GM12878 (cell line): ENCODE measurements at regions not wholly inside any gene's neighbourhood (a gene's known extent, or its start where the extent isn't known, plus 50 kb on each side); places are given as distances from the start of the nearest gene placed in this dataset.

Source experiments
- ATAC-seq: fragments of 200-7000 bp; cut with Tn5 transposase; 3 replicates; pipeline ENCODE4 v1.9.1; 2020; ENCODE audit warnings: mild to moderate bottlenecking, moderate library complexity
- BruUV-seq: library from RNA; stranded (reverse); fragments of 400-500 nt; replicated peaks from 2 replicates; lab custom pipeline; 2021; lab: Mats Ljungman, UMichigan
- CTCF ChIA-PET: fragments of 300-600 bp; sonication (Branson Sonifier 250); formaldehyde crosslinking; extraction: SDS; loops from one replicate; lab custom pipeline; 2021; ENCODE audit warnings: inconsistent platforms; lab: Yijun Ruan, JAX
- POLR2A ChIA-PET: fragments of 350-600 bp; formaldehyde crosslinking; extraction: SDS; loops from one replicate; lab custom pipeline; 2021; ENCODE audit warnings: inconsistent platforms; lab: Charles Lee
- RAD21 ChIA-PET: fragments of 300-600 bp; sonication (Branson Sonifier 250); formaldehyde crosslinking; loops from one replicate; lab custom pipeline; 2023; ENCODE audit warnings: antibody characterized with exemption; ENCODE audit not compliant: unreplicated experiment; lab: Charles Lee
- SMC1A ChIA-PET: fragments of 300-600 bp; sonication (Branson Sonifier 250); formaldehyde crosslinking; loops from one replicate; lab custom pipeline; 2023; ENCODE audit not compliant: unreplicated experiment, uncharacterized antibody; lab: Charles Lee
- DNase-seq: peaks from one replicate; pipeline ENCODE4 v3.0.0-alpha.2; 2011; ENCODE audit warnings: low read depth, low spot score
- FAIRE-seq: peaks from 3 replicates; lab custom pipeline; 2011; peaks lifted over from hg19 to GRCh38; lab: Jason Lieb, UNC
- H2AFZ ChIP-seq: 2 replicates; pipeline ENCODE4 v1.6.0; 2011; ENCODE audit warnings: low read depth, low read length, control low read depth; ENCODE audit not compliant: control insufficient read depth
- H3K27ac ChIP-seq: 2 replicates; pipeline ENCODE4 v1.5.1; 2011; ENCODE audit warnings: control low read depth; ENCODE audit not compliant: control insufficient read depth, insufficient read depth
- H3K27me3 ChIP-seq, 2 experiments: replicated peaks in 1 of 2; 2 replicates each; pipeline versions ENCODE4 v1.6.0 to v1.6.1; 2011; ENCODE audit warnings: low read length in 1 of 2; ENCODE audit not compliant: control insufficient read depth in 2 of 2, insufficient read depth in 2 of 2
- H3K36me3 ChIP-seq, 2 experiments: 2 replicates each; pipeline ENCODE4 v1.5.1; 2011; ENCODE audit warnings: low read length in 1 of 2; ENCODE audit not compliant: control insufficient read depth in 2 of 2, insufficient read depth in 2 of 2
- H3K4me1 ChIP-seq: 2 replicates; pipeline ENCODE4 v1.6.1; 2011; ENCODE audit warnings: mild to moderate bottlenecking, low read length, moderate library complexity, mixed read lengths; ENCODE audit not compliant: control insufficient read depth, insufficient read depth
- H3K4me2 ChIP-seq: 2 replicates; pipeline ENCODE4 v1.6.0; 2011; ENCODE audit warnings: control low read depth; ENCODE audit not compliant: control insufficient read depth, insufficient read depth
- H3K4me3 ChIP-seq: fragments of 200-600 bp; sonication (generic); 2 replicates; pipeline ENCODE4 v1.5.1; 2016
- H3K79me2 ChIP-seq: 2 replicates; pipeline ENCODE4 v1.6.0; 2011; ENCODE audit warnings: low read length; ENCODE audit not compliant: control insufficient read depth, insufficient read depth
- H3K9ac ChIP-seq: 2 replicates; pipeline ENCODE4 v1.8.0; 2011; ENCODE audit warnings: low read length, control low read depth, mixed read lengths; ENCODE audit not compliant: control insufficient read depth, insufficient read depth
- H3K9me3 ChIP-seq: replicated peaks from 3 replicates; pipeline ENCODE4 v1.5.1; 2011; ENCODE audit warnings: mild to moderate bottlenecking, low read length; ENCODE audit not compliant: control insufficient read depth, insufficient read depth
- H4K20me1 ChIP-seq: 2 replicates; pipeline ENCODE4 v1.6.0; 2011; ENCODE audit not compliant: control insufficient read depth, insufficient read depth
- BMI1 ChIP-seq: fragments of 450-650 bp; IDR thresholded peaks from 2 replicates; pipeline ENCODE4 v1.6.1; 2016; ENCODE audit warnings: mild to moderate bottlenecking, moderate library complexity, borderline replicate concordance
- CBFB ChIP-seq: IDR thresholded peaks from 2 replicates; pipeline ENCODE4 v1.6.1; 2016; ENCODE audit warnings: antibody characterized with exemption, low read depth
- CHD2 ChIP-seq: IDR thresholded peaks from 2 replicates; pipeline ENCODE4 v1.6.1; 2011; ENCODE audit warnings: low read depth, low read length, improper control_type of control experiment, borderline replicate concordance
- CREB1 ChIP-seq: IDR thresholded peaks from 2 replicates; pipeline ENCODE4 v1.6.1; 2012; ENCODE audit warnings: low read depth, mild to moderate bottlenecking, inconsistent platforms
- MTA3 ChIP-seq: IDR thresholded peaks from 2 replicates; pipeline ENCODE4 v1.6.1; 2012; ENCODE audit warnings: low read length, inconsistent platforms, borderline replicate concordance
- PAX5 ChIP-seq: IDR thresholded peaks from 2 replicates; pipeline ENCODE4 v1.6.1; 2011; ENCODE audit warnings: low read depth, low read length, borderline replicate concordance
- RAD21 ChIP-seq: IDR thresholded peaks from 2 replicates; pipeline ENCODE4 v1.6.1; 2011; ENCODE audit warnings: mild to moderate bottlenecking, low read depth, low read length, moderate library complexity; ENCODE audit not compliant: insufficient read depth
- RB1 ChIP-seq: fragments of 450-650 bp; formaldehyde crosslinking; IDR thresholded peaks from 2 replicates; pipeline ENCODE4 v1.6.1; 2017; ENCODE audit warnings: mild to moderate bottlenecking, borderline replicate concordance
- SIX5 ChIP-seq: IDR thresholded peaks from 2 replicates; pipeline ENCODE4 v1.6.1; 2011; ENCODE audit warnings: mild to moderate bottlenecking, low read depth, low read length, moderate library complexity; ENCODE audit not compliant: severe bottlenecking
- ZNF622 ChIP-seq: fragments of 450-650 bp; IDR thresholded peaks from 2 replicates; pipeline ENCODE4 v1.6.1; 2017; ENCODE audit warnings: mild to moderate bottlenecking, inconsistent platforms
- WGBS: methylation state at CpG from one replicate; pipeline ENCODE4 v1.1.6; 2016; ENCODE audit warnings: low lambda C conversion rate; ENCODE audit not compliant: insufficient replicate concordance, insufficient coverage; ENCODE audit errors: missing lambda C conversion rate; 5-methylcytosine and 5-hydroxymethylcytosine counted together
- in situ Hi-C: fragments of 300-500 bp; cut with MboI; formaldehyde crosslinking; loops from 9 replicates; pipeline ENCODE4 v1.14.3; 2018; ENCODE audit warnings: mixed read lengths
- intact Hi-C: fragments of 100-400 bp; cut with micrococcal nuclease; formaldehyde crosslinking; loops from one replicate; pipeline ENCODE4 v1.14.2; 2022; ENCODE audit not compliant: unreplicated experiment
- TF ChIP-seq, protein P1 (sequence below): fragments of 150-350 bp; IDR thresholded peaks from 2 replicates; pipeline ENCODE4 v1.6.1; 2014; ENCODE audit warnings: mild to moderate bottlenecking, low read depth, low read length

GRCh38 chr12:112738531-112738930, 53.0 kb upstream of the RPH3A start:
- no peak for ATAC-seq
- Histone ChIP-seq H3K79me2 (no peaks in the 10 kb centered on the region), H3K4me1 (no peaks in the 10 kb centered on the region), H3K27me3 (no peaks in the 10 kb centered on the region; a peak in 1 of 4 replicates), H3K9ac (no peak overlapping the region), H2AFZ (no peak overlapping the region), H3K27ac (no peak overlapping the region), H3K9me3 (no peaks in the 10 kb centered on the region), H3K36me3 (no peaks in the 10 kb centered on the region), H4K20me1 (no peaks in the 10 kb centered on the region), H3K4me3 (no peak overlapping the region), H3K4me2 (no peak overlapping the region)
- ChIA-PET POLR2A (no interaction called here), RAD21 (no interaction called here), CTCF (no interaction called here), SMC1A (no interaction called here)
- BruUV-seq: no TSS peak
- WGBS: 0% methylated on average over 3 of the region's 3 CpGs
- no peak for DNase-seq
- in situ Hi-C loops: no loop called here
- intact Hi-C loops: no loop called here
- FAIRE-seq: no peak
- TF ChIP-seq CBFB: no peak
- TF ChIP-seq BMI1: no peak
- TF ChIP-seq, protein P1, sequence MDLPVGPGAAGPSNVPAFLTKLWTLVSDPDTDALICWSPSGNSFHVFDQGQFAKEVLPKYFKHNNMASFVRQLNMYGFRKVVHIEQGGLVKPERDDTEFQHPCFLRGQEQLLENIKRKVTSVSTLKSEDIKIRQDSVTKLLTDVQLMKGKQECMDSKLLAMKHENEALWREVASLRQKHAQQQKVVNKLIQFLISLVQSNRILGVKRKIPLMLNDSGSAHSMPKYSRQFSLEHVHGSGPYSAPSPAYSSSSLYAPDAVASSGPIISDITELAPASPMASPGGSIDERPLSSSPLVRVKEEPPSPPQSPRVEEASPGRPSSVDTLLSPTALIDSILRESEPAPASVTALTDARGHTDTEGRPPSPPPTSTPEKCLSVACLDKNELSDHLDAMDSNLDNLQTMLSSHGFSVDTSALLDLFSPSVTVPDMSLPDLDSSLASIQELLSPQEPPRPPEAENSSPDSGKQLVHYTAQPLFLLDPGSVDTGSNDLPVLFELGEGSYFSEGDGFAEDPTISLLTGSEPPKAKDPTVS: no peak
- no peak for TF ChIP-seq CREB1
- no peak for TF ChIP-seq SIX5
- no peak for TF ChIP-seq CHD2
- no peak for TF ChIP-seq MTA3
- no peak for TF ChIP-seq ZNF622
- no peak for TF ChIP-seq RB1
- no peak for TF ChIP-seq PAX5
- no peak for TF ChIP-seq RAD21
